Frontal cortex (tissue), 3 donors: ENCODE measurements at regions not wholly inside any gene's neighbourhood (a gene's known extent, or its start where the extent isn't known, plus 50 kb on each side); places are given as distances from the start of the nearest gene placed in this dataset.

Experiments used
- DNase-seq, 2 donors: peaks; one replicate each; pipeline ENCODE4 v3.0.0; 2012; ENCODE audit warnings: low spot score in 2 of 2
- FAIRE-seq: peaks from 2 replicates; lab custom pipeline; 2012; peaks lifted over from hg19 to GRCh38; lab: Jason Lieb, UNC
- donor health status: control.
- donor health status: control.
- donor health status: control.

- no peak for DNase-seq
- FAIRE-seq = no peak
These were observed 417.0 kb upstream of the DDI1 start for GRCh38 chr11:103619480-103619879.

DNA sequence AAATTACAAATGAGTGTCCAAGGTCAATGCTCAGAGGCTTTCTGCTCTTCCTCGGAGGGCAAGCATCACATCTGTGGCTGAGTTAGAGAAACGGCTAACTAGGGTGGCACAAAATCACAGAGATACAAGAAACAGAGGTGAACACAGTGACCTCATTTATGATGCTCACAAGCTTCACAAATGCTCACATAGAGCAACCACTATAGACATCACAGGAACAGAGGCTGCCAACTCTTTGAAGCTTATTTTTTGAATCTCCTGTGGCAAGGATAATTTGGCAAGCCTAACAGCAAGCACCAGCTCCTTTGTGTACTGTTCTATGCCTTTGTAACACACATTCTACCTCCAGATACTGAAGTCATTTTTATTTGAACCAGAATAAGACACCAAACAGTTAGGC, 416.5 kb upstream of the DDI1 start:
- no peak for DNase-seq
- FAIRE-seq = no peak

DNA sequence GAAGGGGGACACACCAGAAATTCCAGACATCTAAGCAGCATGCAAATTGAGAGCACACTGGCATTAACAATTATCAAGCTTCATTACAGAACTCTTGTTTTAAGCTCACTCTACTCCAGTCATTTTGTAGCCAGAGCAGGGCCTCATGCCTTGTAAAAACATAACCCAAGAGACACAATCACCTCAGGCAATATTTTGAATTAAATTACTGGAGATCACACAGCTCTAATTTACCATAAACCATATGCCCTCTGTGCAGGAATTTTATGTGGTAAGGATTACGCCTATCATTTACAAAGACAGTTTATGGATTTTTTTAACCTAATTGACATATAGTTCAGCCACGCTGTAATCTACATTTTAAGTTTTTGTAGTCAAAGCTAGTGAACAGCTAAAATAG, 414.1 kb upstream of the DDI1 start:
- FAIRE-seq (no peak), DNase-seq (no peak)

GRCh38 chr11:103623933-103624332, 412.5 kb upstream of the DDI1 start:
- DNase-seq = no peak
- no peak for FAIRE-seq

- FAIRE-seq = no peak
- no peak for DNase-seq
These were observed 411.5 kb upstream of the DDI1 start for GRCh38 chr11:103624708-103625623.

- FAIRE-seq = no peak
These were observed 410.8 kb upstream of the DDI1 start for GRCh38 chr11:103625624-103625965.

DNA sequence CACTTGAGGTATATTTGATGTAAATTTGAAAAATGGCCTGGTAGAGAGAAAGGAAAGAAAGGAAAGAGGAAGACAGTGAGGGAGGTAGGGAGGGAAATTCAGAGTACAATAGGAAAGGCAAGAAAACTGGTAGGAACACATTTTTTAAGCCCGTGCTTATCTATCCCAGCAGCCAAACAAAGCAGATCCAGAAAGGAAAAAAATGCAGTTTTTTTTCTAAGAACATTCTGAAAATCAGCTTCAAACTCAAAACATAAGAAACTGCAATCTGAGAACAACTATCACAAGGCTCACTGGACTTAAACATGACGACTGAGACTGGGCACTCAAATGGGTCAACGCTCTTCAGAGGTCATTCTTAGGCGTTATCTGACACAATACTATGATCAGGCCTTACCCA, 408.3 kb upstream of the DDI1 start:
- no peak for DNase-seq
- FAIRE-seq = no peak

More at GRCh38 chr11:103625624-103625965, 410.8 kb upstream of the DDI1 start:
- no peak for DNase-seq

DNA sequence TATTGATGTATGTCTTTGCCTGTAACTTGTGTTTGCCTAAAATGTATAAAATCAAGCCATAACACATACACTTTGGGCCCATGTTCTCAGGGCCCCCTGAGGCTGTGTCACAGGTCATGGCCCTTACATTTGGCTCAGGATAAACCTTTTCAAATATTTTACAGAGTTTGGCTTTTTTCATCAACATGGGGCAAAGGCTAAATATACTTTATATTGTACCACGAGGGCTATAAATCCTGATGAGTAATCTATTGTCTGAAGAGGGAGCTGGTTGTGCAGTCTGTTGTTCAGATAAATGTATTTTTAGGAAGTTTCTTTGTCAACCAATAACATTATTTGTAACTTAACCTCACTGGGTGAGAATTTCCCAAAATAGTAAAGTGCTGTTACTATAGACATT, 404.6 kb upstream of the DDI1 start:
- no peak for DNase-seq
- no peak for FAIRE-seq

- DNase-seq = no peak
- no peak for FAIRE-seq
These were observed 403.2 kb upstream of the DDI1 start for GRCh38 chr11:103633068-103633788.

DNA sequence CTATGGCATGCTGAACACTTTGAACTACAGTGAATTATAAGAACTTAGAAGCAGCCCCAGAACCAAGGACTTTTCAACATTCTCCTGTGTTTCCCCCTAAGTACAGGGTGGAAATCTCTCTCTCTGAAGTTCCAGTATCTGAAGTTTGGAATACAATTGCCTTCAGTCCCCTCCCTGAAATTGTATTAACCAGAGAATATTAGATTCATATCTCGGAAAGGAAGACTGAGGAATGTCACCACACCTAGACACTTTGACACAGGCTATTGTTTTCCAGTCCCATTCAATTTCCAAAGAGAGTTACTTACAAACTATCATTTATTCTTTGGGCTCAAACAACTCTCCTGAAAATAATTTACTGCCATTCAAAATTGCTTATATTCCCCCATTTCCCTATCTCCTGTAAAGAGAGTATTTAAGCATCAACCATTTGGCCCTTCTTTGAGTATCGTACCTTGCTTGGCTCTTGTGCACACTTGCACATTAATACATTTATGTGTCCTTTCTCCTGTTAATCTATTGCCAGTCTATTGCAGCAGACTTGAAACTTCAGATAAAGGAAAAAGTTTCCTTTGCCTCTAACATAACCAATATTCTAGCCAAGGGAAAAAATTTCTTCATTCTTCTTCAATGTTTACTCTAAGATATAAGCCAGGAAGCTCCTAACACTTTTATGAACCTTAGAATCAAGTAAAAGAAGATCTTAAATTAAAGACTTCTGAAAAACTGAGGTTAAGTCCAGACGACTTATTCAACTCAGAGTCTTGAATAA, 402.4 kb upstream of the DDI1 start:
- FAIRE-seq = no peak

DNA sequence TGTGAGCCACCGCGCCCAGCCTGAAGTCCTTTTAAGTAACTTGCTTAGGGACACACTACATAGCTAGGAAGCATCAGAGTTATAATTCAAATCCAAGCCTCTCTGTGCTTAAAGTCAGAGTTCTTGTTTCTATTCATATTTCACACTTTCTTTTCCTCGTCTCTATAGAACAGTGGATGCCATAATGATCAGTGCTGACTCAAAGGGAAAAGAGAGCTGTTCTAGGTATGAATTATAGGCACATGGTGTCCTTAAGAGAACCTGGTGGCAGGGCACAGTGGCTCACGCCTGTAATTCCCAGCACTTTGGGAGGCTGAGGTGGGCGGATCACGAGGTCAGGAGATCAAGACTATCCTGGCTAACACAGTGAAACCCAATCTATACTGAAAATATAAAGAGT, 400.2 kb upstream of the DDI1 start:
- DNase-seq (no peak), FAIRE-seq (no peak)

More for the DNA sequence above, 402.4 kb upstream of the DDI1 start:
- no peak for DNase-seq

- FAIRE-seq (no peak), DNase-seq (no peak)
These were observed 399.1 kb upstream of the DDI1 start for GRCh38 chr11:103637295-103637694.

- DNase-seq (no peak), FAIRE-seq (no peak)
These were observed 398.6 kb upstream of the DDI1 start for GRCh38 chr11:103637831-103638230.

DNA sequence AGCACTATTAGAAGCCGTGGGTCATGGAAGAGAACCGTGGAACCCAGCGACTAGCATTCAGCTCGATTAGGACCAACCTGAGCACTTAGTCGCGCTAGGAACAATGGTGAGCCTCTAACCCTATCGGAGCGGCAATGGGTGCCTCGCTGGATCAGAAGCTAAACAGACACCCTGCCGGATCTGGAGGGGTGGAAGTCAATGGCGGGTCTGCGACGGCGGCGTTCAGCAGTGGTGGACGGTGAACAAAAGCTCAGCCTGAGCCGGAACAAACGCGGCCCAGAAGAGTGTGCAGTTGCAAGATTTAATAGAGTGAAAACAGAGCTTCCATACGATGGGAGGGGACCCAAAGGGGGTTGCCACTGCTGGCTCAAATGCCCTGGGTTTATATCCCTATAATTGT, 391.8 kb upstream of the DDI1 start:
- DNase-seq = no peak
- no peak for FAIRE-seq

- DNase-seq (no peak), FAIRE-seq (no peak)
These were observed 388.4 kb upstream of the DDI1 start for GRCh38 chr11:103648054-103648453.

DNA sequence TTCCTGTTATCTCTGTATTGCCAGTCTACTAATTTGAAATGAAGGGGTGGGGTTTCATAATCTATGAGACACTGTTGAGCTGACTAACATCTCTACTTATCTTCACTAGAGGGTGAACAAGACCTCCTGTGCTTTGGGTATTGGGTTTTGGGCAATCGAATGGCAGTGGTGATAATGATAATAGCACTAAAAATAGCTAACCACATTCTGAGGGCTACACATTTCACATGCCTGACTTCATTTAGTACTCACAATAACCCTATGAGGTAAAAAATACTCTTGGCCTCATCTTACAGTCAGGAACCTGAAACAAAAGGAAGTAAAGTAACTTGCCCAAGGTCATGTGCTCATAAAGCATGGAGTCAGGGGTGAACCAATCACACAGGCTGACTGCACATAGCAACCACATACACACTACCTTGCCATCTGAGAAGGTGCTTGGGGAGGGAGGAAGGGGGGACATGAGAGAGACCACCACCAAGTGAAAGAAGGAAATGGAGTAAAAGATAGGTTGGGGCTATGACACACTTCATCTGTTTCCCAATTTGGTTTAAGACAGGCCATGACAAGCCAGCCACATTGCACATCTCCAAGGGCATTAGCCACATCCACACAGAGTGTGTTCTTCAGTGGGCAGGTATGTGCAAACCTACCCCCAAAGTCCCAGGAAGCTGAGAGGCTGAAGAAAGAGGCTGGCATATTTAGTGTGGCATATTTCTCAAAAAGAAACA, 387.6 kb upstream of the DDI1 start:
- FAIRE-seq (no peak), DNase-seq (no peak)

GRCh38 chr11:103649401-103649895, 387.0 kb upstream of the DDI1 start:
- FAIRE-seq = no peak
- no peak for DNase-seq

- DNase-seq (no peak), FAIRE-seq (no peak)
These were observed 386.1 kb upstream of the DDI1 start for GRCh38 chr11:103650330-103650729.

- FAIRE-seq = no peak
- DNase-seq = no peak
These were observed 385.0 kb upstream of the DDI1 start for GRCh38 chr11:103651341-103651998.
